Testis (tissue), 2 donors: ENCODE measurements at regions not wholly inside any gene's neighbourhood (a gene's known extent, or its start where the extent isn't known, plus 50 kb on each side); places are given as distances from the start of the nearest gene placed in this dataset.
A peak's percentile ranks its signal among the peaks of the same experiment; 100 is the strongest.

ENCODE experiments used
- DNase-seq: peaks from one replicate; pipeline ENCODE4 v3.0.0-alpha.2; 2019
- H3K27ac ChIP-seq, 2 donors: fragments of 200-600 bp; sonication (generic); one replicate each; pipeline ENCODE4 v1.5.1; 2019
- H3K27me3 ChIP-seq: fragments of 200-600 bp; sonication (generic); one replicate; pipeline ENCODE4 v1.5.1; 2019
- H3K36me3 ChIP-seq: fragments of 200-600 bp; sonication (generic); one replicate; pipeline ENCODE4 v1.5.1; 2017; ENCODE audit warnings: low read depth; ENCODE audit errors: missing control alignments
- H3K4me1 ChIP-seq: fragments of 200-600 bp; sonication (generic); one replicate; pipeline ENCODE4 v1.5.1; 2019
- H3K4me3 ChIP-seq, 2 donors: fragments of 200-600 bp; sonication (generic); one replicate each; pipeline ENCODE4 v1.5.1; 2017 to 2019
- H3K9me3 ChIP-seq: fragments of 200-600 bp; sonication (generic); one replicate; pipeline ENCODE4 v1.5.1; 2017
- CTCF ChIP-seq, 3 experiments: fragments of 450-650 bp in 2 of 3; fragments of 200-600 bp in 1 of 3; sonication (generic) in 1 of 3; IDR thresholded peaks; one replicate each; pipeline ENCODE4 v1.5.1; 2016 to 2019; ENCODE audit warnings: antibody characterized with exemption in 3 of 3, mild to moderate bottlenecking in 2 of 3, moderate library complexity in 1 of 3
- POLR2A ChIP-seq: fragments of 450-650 bp; IDR thresholded peaks from one replicate; pipeline ENCODE4 v1.6.1; 2017; ENCODE audit warnings: antibody characterized with exemption, mild to moderate bottlenecking, moderate library complexity
- WGBS, 2 donors: methylation state at CpG; one replicate each; pipeline ENCODE4 v1.1.5; 2018; 5-methylcytosine and 5-hydroxymethylcytosine counted together
- intact Hi-C: fragments of 100-400 bp; cut with DNase I; formaldehyde crosslinking; loops from one replicate; pipeline ENCODE4 v1.15.1; 2023; ENCODE audit warnings: low total_unique reads

DNA sequence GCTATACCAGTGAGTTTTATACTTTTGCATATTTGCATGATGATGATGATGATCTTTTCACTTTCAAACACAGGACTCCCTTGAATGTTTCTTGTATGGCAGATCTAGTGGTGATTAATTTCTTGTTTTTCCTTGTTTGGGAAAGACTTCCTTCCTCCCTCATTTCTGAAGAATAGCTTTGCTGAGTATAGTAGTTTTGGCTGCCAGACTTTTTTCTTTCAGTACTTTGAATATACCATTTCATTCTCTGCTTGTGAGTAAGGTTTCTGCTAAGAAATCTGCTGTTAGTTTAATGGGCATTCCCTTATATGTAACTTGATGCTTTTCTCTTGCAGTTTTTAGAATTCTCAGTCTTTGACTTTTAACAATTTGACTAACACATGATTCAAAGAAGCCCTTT, 547.4 kb upstream of the CXADR start:
- no peak for DNase-seq
- H3K4me1 ChIP-seq: peaks cover 8% of the 10 kb centered on the region
- TF ChIP-seq POLR2A (no peak), CTCF (IDR thresholded peaks at IDR 0.05) (no peak)
- H3K27me3 ChIP-seq: no peaks in the 10 kb centered on the region
- no peaks in the 10 kb centered on the region for H3K9me3 ChIP-seq
- H3K27ac ChIP-seq: no peak overlapping the region
- intact Hi-C loops: no loop called here
- H3K4me3 ChIP-seq: no peak overlapping the region
- H3K36me3 ChIP-seq: no peaks in the 10 kb centered on the region

GRCh38 chr21:16968436-16968835, 544.4 kb upstream of the CXADR start:
- no peak overlapping the region for H3K27ac ChIP-seq
- intact Hi-C loops: no loop called here
- no peaks in the 10 kb centered on the region for H3K9me3 ChIP-seq
- peaks cover 8% of the 10 kb centered on the region for H3K4me1 ChIP-seq
- whole genome bisulfite sequencing, 2 donors: 56 to 70% methylated on average over 1 of the region's 1 CpG
- peak; percentile 17 for DNase-seq
- H3K4me3 ChIP-seq: no peak overlapping the region
- TF ChIP-seq POLR2A: no peak
- no peak for TF ChIP-seq CTCF (IDR thresholded peaks at IDR 0.05)
- H3K36me3 ChIP-seq: no peaks in the 10 kb centered on the region
- H3K27me3 ChIP-seq: no peaks in the 10 kb centered on the region

- TF ChIP-seq POLR2A (no peak), CTCF (IDR thresholded peaks at IDR 0.05) (no peak)
- Histone ChIP-seq H3K27ac (no peak overlapping the region), H3K4me3 (no peak overlapping the region), H3K9me3 (no peaks in the 10 kb centered on the region), H3K4me1 (peaks cover 8% of the 10 kb centered on the region), H3K27me3 (no peaks in the 10 kb centered on the region), H3K36me3 (no peaks in the 10 kb centered on the region)
- WGBS, 2 donors: 44% methylated on average over 2 of the region's 2 CpGs
- intact Hi-C loops: no loop called here
- no peak for DNase-seq
Observed at GRCh38 chr21:16969636-16970035, 543.2 kb upstream of the CXADR start.

GRCh38 chr21:16974060-16974459, 538.8 kb upstream of the CXADR start:
- Histone ChIP-seq H3K36me3 (no peaks in the 10 kb centered on the region), H3K4me1 (peaks cover 3% of the 10 kb centered on the region), H3K9me3 (no peaks in the 10 kb centered on the region), H3K27ac (no peak overlapping the region), H3K4me3 (no peak overlapping the region), H3K27me3 (no peaks in the 10 kb centered on the region)
- 83 to 89% methylated on average over 8 of the region's 8 CpGs for WGBS, 2 donors
- DNase-seq: no peak
- TF ChIP-seq CTCF (IDR thresholded peaks at IDR 0.05) (no peak), POLR2A (no peak)
- intact Hi-C loops: no loop called here

GRCh38 chr21:16976193-16976592, 536.6 kb upstream of the CXADR start:
- DNase-seq: no peak
- Histone ChIP-seq H3K4me1 (no peaks in the 10 kb centered on the region), H3K9me3 (no peaks in the 10 kb centered on the region), H3K27ac (no peak overlapping the region), H3K4me3 (no peak overlapping the region), H3K27me3 (no peaks in the 10 kb centered on the region), H3K36me3 (no peaks in the 10 kb centered on the region)
- intact Hi-C loops: no loop called here
- WGBS, 2 donors: 58 to 62% methylated on average over 2 of the region's 2 CpGs
- TF ChIP-seq POLR2A (no peak), CTCF (IDR thresholded peaks at IDR 0.05) (no peak)
